HG03045 (cell line): ENCODE measurements at regions not wholly inside any gene's neighbourhood (a gene's known extent, or its start where the extent isn't known, plus 50 kb on each side); places are given as distances from the start of the nearest gene placed in this dataset.

Source experiments
- ATAC-seq: cut with Tn5 transposase; IDR thresholded peaks from one replicate; pipeline ENCODE4 v1.9.1; 2021; ENCODE audit warnings: mild to moderate bottlenecking, moderate library complexity; ENCODE audit not compliant: unreplicated experiment

- no peak for ATAC-seq
Measured at GRCh38 chr7:36802459-36803135, 78.3 kb upstream of the AOAH start.

DNA sequence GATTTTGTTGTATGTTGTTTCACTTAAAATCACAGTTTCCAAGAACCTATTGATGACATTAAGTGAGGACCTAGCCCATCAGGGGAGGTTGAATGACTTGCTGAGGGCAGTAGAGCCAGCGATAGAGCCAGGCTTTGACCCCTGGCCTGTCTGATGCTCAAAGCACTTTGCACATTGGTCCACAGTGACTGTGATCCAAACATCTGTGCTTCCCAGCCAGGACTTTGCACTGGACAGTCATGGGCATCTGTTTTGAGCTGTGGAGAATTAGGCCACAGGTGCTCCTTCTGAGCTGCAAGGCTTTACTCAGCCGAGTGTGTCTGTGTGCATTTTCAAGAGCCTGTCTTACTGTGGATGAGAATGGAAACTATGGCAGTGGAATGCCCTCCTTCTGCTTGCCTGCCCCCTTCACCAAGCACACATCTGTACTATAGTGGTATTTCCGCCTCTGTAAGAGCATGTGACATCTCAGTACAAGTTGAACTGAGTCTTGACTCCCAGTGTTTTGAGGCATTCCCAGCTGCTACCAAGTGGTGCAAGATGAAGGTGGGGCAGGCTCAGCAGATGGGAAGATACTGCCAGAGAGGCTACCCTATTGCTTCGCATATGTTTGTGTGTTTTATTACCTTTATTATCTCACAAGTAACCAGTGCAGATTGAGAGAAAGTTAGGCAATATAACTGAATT is 72.7 kb upstream of the AOAH start:
- ATAC-seq = no peak

GRCh38 chr7:36795451-36796021 is 71.2 kb upstream of the AOAH start:
- no peak for ATAC-seq

- no peak for ATAC-seq
Measured at GRCh38 chr7:36794689-36795088, 70.4 kb upstream of the AOAH start.

DNA sequence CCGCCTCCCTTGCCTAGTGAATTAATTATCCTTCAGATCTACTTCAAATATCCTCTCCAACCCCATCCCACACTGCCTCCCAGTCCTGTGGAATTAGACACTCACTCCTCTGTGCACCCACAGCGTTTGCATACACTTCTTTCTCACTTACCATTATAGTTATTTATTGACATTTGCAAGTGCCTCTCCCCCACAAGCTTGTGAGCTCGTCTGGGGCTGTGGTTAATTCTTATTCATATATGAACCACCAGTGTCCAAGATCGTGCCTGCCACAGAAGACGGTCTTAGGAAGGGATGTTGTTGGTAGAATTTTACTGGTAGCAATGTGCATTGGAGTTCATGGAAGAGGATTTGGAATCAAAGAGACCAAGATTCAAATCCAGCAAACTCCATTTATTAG is 68.1 kb upstream of the AOAH start:
- ATAC-seq = no peak

- no peak for ATAC-seq
Measured at GRCh38 chr7:36790311-36790787, 66.1 kb upstream of the AOAH start.

DNA sequence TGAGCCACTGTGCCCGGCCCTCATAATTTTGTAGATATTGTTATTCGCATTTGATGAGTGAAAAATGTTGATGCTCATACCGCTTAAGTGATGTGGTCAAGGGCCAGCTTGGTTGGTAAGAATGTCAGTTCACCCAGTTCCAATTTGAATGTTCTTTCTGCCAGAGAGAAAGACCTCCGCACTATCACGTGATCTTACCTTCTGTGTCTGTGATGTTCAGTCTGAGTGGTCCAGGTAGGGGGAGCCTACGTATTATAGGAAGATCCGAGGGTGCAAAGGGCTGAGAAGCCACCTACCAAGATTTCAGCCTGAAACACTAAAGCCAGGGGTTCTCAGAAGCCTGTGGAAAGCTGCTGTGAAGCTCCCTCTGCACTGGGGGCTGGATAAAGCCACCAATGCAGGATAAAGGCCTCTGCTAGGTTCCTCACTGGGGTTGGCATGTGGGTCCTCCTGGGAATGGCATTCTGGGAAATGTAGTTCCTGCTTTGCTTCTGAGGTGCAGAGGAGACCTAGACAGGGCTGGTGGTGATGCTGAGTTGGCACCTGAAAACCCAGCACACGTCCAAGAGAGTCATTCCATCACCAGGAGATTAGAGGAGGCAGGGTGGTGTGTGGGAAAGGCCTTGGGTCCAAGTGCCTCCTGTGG is 64.7 kb upstream of the AOAH start:
- ATAC-seq = no peak

DNA sequence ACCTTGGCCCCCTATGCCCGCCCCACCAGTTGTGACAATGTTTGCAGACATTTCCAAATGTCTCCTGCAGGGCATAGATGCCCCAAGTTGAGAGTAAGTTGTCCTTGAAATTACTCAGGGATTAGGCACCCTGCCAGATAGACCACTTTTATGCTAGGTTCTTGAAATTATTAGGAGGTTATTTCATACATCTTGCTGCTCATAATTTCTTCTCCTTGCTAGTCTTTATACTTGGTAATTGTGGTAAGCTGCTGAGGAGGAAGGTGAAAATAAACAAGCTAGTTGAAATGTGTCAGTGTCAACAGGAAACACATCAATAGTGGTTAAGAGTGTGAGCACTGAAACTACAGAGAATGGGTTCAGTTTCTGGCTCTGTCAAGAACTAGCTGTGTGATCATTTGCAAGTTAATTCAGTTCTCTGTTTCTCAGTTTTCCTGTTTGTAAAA is 63.7 kb upstream of the AOAH start:
- ATAC-seq = peak; percentile 56

GRCh38 chr7:36784991-36785940 is 61.0 kb upstream of the AOAH start:
- peak; percentile 85 for ATAC-seq

DNA sequence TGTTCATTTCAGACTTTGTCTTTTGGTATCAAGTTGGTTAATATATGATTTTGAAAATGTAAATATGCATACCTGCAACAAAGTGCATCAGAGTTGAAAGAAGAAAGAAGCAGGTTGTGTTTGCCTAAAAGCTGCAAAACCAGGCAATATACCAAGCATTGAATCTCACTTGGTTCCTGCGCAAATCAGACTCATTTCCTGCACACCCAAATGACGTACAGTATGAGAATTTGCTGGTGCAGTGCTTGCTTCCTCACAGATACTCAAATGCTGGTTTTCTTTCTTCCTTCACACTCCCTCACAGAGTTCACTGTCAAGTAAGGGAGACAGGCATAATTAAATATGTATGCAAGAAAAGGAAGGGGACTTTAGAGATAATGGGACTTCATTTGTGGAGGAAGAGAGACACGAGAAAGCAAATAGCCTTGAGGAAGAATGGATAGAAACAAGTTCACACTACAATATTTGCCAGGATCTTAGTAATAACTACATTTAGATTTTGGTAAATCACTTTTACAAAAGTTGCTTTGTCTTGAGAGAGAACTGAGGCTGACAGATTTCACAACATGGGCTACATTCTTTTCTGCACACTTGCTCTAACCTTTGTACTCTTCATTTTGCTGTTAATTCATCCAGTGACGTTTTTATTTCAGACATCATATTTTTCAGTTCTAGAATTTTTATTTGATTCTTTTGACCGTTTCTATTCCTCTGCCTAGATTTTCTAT is 56.9 kb upstream of the AOAH start:
- ATAC-seq = no peak

GRCh38 chr7:36777855-36778254 is 53.6 kb upstream of the AOAH start:
- no peak for ATAC-seq

DNA sequence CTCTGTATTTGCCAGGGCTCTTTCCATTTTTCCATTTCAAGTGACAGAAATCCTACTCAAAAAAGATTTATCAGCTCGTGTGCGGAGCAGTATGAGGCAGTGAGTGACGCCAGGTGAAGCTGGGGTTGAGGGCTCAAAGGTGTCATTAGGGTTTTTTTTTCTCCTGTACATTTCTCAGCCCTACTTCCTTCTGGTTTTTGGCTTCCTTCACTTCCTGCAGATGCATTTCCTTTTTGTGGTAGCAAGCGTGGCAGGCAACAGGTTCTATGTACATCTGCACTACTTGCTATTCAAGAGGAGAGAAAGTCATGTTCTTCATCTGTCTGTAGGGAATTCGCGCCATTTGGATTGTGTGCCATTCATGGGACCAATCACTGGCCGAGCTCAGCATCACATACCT is 52.8 kb upstream of the AOAH start:
- no peak for ATAC-seq

- no peak for ATAC-seq
Measured at GRCh38 chr7:36775676-36776075, 51.4 kb upstream of the AOAH start.

GRCh38 chr7:36775061-36775620 is 50.8 kb upstream of the AOAH start:
- ATAC-seq = no peak
